ENCODE measurements at regions not wholly inside any gene's neighbourhood (a gene's known extent, or its start where the extent isn't known, plus 50 kb on each side); places are given as distances from the start of the nearest gene placed in this dataset.

DNA sequence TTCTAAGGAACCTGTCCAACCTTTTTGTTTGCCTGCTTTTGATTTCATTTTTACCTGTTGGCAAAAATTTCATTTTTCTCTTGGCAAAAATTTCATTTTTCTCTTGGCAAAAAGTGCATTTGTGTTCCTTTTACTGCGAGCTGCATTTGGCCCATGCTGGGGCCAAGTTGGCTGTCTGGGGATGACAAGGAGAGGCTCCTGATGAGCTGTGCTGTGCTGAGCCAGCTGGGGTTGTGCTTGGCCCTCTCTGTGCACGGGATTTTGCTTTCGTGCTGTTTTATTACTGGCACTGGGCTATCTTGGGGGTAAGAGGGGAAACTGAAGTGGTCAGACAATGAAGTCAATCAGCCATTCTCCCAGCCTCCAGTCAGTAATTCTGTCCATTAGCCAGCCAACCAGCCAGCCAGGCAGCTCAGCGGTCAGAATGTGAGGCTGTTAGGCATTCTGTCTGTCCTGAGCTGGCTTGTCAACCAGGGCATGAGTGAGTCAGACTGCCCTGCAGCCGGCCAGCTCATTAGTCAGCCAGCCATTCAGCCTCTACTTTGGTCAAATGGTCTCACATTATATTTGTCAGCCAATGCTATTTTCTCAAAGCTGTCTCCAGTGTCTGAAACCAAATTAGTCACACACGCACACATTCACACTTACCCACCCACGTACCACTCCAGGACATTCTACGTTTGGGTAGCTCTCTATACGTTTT, 56.9 kb upstream of the PRPS1 start:
- DNase-seq (ENCODE audit: extremely low spot score) = no peak
- Histone ChIP-seq H3K27ac (replicated peaks in 1 of 4) (no peak overlapping the region), H3K27me3 (peaks cover 0 to 5% (median 0%) of the 10 kb centered on the region in 4 donors), H3K4me1 (no peaks in the 10 kb centered on the region), H3K4me3 (no peak overlapping the region), H3K9me3 (no peaks in the 10 kb centered on the region), H3K36me3 (no peaks in the 10 kb centered on the region)
- TF ChIP-seq POLR2A (IDR thresholded peaks at IDR 0.05; ENCODE audit: low read depth) (no peak), POLR2AphosphoS5 (IDR thresholded peaks at IDR 0.05) (no peak), EP300 (IDR thresholded peaks at IDR 0.05) (no peak)
- TF ChIP-seq, protein P1, sequence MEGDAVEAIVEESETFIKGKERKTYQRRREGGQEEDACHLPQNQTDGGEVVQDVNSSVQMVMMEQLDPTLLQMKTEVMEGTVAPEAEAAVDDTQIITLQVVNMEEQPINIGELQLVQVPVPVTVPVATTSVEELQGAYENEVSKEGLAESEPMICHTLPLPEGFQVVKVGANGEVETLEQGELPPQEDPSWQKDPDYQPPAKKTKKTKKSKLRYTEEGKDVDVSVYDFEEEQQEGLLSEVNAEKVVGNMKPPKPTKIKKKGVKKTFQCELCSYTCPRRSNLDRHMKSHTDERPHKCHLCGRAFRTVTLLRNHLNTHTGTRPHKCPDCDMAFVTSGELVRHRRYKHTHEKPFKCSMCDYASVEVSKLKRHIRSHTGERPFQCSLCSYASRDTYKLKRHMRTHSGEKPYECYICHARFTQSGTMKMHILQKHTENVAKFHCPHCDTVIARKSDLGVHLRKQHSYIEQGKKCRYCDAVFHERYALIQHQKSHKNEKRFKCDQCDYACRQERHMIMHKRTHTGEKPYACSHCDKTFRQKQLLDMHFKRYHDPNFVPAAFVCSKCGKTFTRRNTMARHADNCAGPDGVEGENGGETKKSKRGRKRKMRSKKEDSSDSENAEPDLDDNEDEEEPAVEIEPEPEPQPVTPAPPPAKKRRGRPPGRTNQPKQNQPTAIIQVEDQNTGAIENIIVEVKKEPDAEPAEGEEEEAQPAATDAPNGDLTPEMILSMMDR (IDR thresholded peaks at IDR 0.05) = no peak
- whole genome bisulfite sequencing = 77% methylated on average over 9 of the region's 9 CpGs
- intact Hi-C loops (cut with DNase I) = no loop called here

DNA sequence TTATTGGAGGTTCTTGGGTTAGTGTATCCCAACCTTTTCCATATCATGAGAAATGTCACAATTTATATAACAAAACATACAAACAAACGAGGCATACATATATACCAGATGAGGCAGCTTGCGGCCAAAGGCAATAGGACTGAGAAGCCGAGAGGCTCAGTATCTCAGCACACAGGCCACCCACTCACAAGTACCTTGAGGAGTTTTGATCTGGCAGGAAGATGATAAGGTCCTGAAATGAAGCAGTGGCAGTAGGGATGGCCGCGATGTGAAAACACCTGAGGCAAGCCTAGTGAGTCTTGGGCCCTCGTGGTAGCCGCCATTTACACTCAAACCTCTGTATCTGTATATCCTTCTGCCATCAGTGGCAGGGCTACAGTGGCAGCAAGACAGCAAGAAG, 55.3 kb upstream of the PRPS1 start:
- 89% methylated on average over 7 of the region's 7 CpGs for WGBS
- H3K36me3 ChIP-seq = no peaks in the 10 kb centered on the region
- TF ChIP-seq EP300 (IDR thresholded peaks at IDR 0.05) = no peak
- no peak for TF ChIP-seq POLR2AphosphoS5 (IDR thresholded peaks at IDR 0.05)
- TF ChIP-seq, protein P1 (IDR thresholded peaks at IDR 0.05) = no peak
- no peak for TF ChIP-seq POLR2A (IDR thresholded peaks at IDR 0.05; ENCODE audit: low read depth)
- no peak overlapping the region for H3K4me3 ChIP-seq
- no peak overlapping the region for H3K27ac ChIP-seq (replicated peaks in 1 of 4)
- DNase-seq (ENCODE audit: extremely low spot score) = no peak
- no peaks in the 10 kb centered on the region for H3K4me1 ChIP-seq
- H3K27me3 ChIP-seq = peaks cover 0 to 5% (median 0%) of the 10 kb centered on the region in 4 donors
- no peaks in the 10 kb centered on the region for H3K9me3 ChIP-seq
- intact Hi-C loops (cut with DNase I) = no loop called here

DNA sequence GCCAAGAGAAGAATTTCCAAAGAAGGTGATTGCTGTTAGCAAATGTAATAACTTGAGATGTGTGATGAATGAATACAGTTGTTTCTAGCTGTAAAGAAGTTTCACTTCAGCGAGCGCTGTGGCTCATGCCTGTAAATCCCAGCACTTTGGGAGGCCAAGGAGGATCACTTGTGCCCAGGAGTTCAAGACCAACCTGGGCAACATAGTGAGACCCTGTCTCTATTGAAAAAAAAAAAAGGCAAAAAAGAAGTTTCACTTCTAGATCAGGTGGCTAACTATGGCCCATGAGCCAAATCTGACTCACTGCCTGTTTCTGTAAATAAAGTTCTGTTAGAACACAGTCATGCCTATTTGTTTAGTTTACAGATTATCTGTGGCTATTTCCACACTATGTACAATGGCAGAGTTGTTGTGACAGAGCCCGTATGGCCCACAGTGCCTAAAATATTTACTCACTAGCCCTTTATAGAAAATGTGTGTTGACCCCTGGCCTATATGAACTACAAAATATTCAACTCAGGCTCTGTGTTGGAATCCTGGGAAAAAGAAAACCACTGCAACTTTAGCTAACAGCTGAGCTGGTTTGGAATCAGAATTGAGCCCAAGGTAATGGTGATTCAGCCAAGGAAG, 54.1 kb upstream of the PRPS1 start:
- H3K36me3 ChIP-seq = no peaks in the 10 kb centered on the region
- intact Hi-C loops (cut with DNase I) = no loop called here
- no peaks in the 10 kb centered on the region for H3K4me1 ChIP-seq
- WGBS = 93% methylated on average over 3 of the region's 3 CpGs
- H3K9me3 ChIP-seq = no peaks in the 10 kb centered on the region
- no peak overlapping the region for H3K4me3 ChIP-seq
- H3K27me3 ChIP-seq = peaks cover 0 to 5% (median 0%) of the 10 kb centered on the region in 4 donors
- no peak for DNase-seq (ENCODE audit: extremely low spot score)
- no peak overlapping the region for H3K27ac ChIP-seq (replicated peaks in 1 of 4)
- no peak for TF ChIP-seq EP300 (IDR thresholded peaks at IDR 0.05)
- TF ChIP-seq POLR2AphosphoS5 (IDR thresholded peaks at IDR 0.05) = no peak
- TF ChIP-seq, protein P1 (IDR thresholded peaks at IDR 0.05) = no peak
- TF ChIP-seq POLR2A (IDR thresholded peaks at IDR 0.05; ENCODE audit: low read depth) = no peak

DNA sequence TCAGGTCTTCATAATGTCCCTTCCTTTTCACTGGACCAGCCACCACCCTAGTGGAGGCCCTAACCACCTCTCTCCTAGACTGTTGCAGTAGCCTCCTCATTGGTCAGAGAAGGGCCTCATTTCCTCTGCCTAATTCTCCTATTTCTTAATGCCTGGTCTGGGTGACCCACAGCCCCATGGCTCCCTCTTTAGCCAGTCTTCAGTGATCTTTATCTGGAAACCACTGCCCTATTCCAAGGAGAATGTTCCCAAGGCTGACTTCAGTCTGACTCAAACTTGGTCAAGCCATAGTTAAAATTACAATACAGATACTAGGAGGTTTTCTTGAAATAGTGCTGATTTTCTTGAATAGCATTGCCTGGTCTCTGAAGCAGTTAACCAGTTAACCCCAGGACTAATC, 53.6 kb upstream of the PRPS1 start:
- intact Hi-C loops (cut with DNase I) = no loop called here

More for the DNA sequence above, 53.6 kb upstream of the PRPS1 start:
- TF ChIP-seq POLR2AphosphoS5 (IDR thresholded peaks at IDR 0.05) (no peak), EP300 (IDR thresholded peaks at IDR 0.05) (no peak), POLR2A (IDR thresholded peaks at IDR 0.05; ENCODE audit: low read depth) (no peak)
- TF ChIP-seq, protein P1 (IDR thresholded peaks at IDR 0.05) = no peak
- H3K9me3 ChIP-seq = no peaks in the 10 kb centered on the region
- peaks cover 0 to 5% (median 0%) of the 10 kb centered on the region in 4 donors for H3K27me3 ChIP-seq
- no peak for DNase-seq (ENCODE audit: extremely low spot score)
- H3K4me1 ChIP-seq = no peaks in the 10 kb centered on the region
- no peaks in the 10 kb centered on the region for H3K36me3 ChIP-seq
- no peak overlapping the region for H3K4me3 ChIP-seq
- H3K27ac ChIP-seq (replicated peaks in 1 of 4) = no peak overlapping the region

Measured in esophagus muscularis mucosa (tissue), 4 donors.